ENCODE measurements at regions not wholly inside any gene's neighbourhood (a gene's known extent, or its start where the extent isn't known, plus 50 kb on each side); places are given as distances from the start of the nearest gene placed in this dataset.

DNA sequence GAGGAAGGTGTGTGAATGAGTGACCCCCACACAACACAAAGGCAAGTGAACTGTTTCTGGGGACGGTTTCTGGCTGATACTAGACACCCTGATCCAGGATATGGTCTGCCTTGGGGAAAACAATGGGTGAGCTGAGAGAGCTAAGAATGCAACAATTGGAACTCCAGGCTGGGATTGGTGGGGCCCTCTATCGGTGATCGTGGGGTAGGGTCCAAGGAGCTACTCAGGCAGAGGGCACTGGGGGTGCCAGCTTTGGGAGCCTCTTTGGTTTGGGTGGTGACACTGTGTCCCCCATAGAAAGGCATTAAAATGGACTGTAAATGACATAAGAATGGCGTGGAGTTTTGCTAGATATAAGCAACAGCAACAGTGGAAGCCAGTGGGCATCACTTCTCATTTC, 439.1 kb downstream of the DMAC1 start:
- TF ChIP-seq GATA2 (IDR thresholded peaks at IDR 0.05; ENCODE audit: low read depth, low read length) (no peak), GATA3 (IDR thresholded peaks at IDR 0.05; ENCODE audit: low read depth, low read length) (no peak)

Data from SH-SY5Y (cell line).